ENCODE measurements at regions not wholly inside any gene's neighbourhood (a gene's known extent, or its start where the extent isn't known, plus 50 kb on each side); places are given as distances from the start of the nearest gene placed in this dataset.
"Not testable (repeated sequence)": the region's sequence is repeated elsewhere in the genome, so short reads cannot be mapped to it uniquely, and the experiment has no call there.

- not testable (repeated sequence) for DNase-seq
Measured at GRCh38 chr4:154907345-154908045, 126.4 kb downstream of the RBM46 start.

- DNase-seq, result no peak
Measured at GRCh38 chr4:154908168-154908567, 127.1 kb downstream of the RBM46 start.

GRCh38 chr4:154911097-154911496 is 130.0 kb downstream of the RBM46 start:
- DNase-seq, result no peak

- DNase-seq, result no peak
Measured at GRCh38 chr4:154911608-154912098, 130.6 kb downstream of the RBM46 start.

- DNase-seq, result no peak
Measured at GRCh38 chr4:154916068-154916467, 135.0 kb downstream of the RBM46 start.

- no peak for DNase-seq
Measured at GRCh38 chr4:154927126-154927680, 146.1 kb downstream of the RBM46 start.

GRCh38 chr4:154928640-154929257 is 147.7 kb downstream of the RBM46 start:
- peak; percentile 21 for DNase-seq

GRCh38 chr4:154936873-154937272 is 155.8 kb downstream of the RBM46 start:
- no peak for DNase-seq

- no peak for DNase-seq
Measured at GRCh38 chr4:154939851-154940250, 158.8 kb downstream of the RBM46 start.

- DNase-seq, result peak; percentile 11
Measured at GRCh38 chr4:154942176-154942575, 161.1 kb downstream of the RBM46 start.

GRCh38 chr4:154944996-154945395 is 163.9 kb downstream of the RBM46 start:
- DNase-seq, result no peak

- no peak for DNase-seq
Measured at GRCh38 chr4:154946113-154946512, 165.0 kb downstream of the RBM46 start.

GRCh38 chr4:154953691-154954090 is 172.6 kb downstream of the RBM46 start:
- no peak for DNase-seq

GRCh38 chr4:154954117-154954516 is 173.0 kb downstream of the RBM46 start:
- no peak for DNase-seq

GRCh38 chr4:154958121-154958520 is 177.0 kb downstream of the RBM46 start:
- DNase-seq, result no peak

- peak; percentile 9 for DNase-seq
Measured at GRCh38 chr4:154958621-154959358, 177.7 kb downstream of the RBM46 start.

- no peak for DNase-seq
Measured at GRCh38 chr4:154959756-154960155, 178.7 kb downstream of the RBM46 start.

- no peak for DNase-seq
Measured at GRCh38 chr4:154960476-154960875, 179.4 kb downstream of the RBM46 start.

- no peak for DNase-seq
Measured at GRCh38 chr4:154961263-154961662, 180.2 kb downstream of the RBM46 start.

GRCh38 chr4:154973244-154974035 is 192.4 kb downstream of the RBM46 start:
- DNase-seq, result no peak

GRCh38 chr4:154977228-154977627 is 196.2 kb downstream of the RBM46 start:
- no peak for DNase-seq

- peak; percentile 37 for DNase-seq
Measured at GRCh38 chr4:154982187-154983047, 201.3 kb downstream of the RBM46 start.
